Common myeloid progenitor, CD34-positive (primary cell): ENCODE measurements at regions not wholly inside any gene's neighbourhood (a gene's known extent, or its start where the extent isn't known, plus 50 kb on each side); places are given as distances from the start of the nearest gene placed in this dataset.

Experiments used
- CTCF ChIA-PET: fragments of 350-600 bp; sonication (Branson Sonifier 250); formaldehyde crosslinking; loops from one replicate; lab custom pipeline; 2021; ENCODE audit warnings: antibody characterized with exemption; lab: Charles Lee
- POLR2A ChIA-PET: fragments of 350-600 bp; sonication (Branson Sonifier 250); formaldehyde crosslinking; loops from one replicate; lab custom pipeline; 2021; ENCODE audit warnings: antibody characterized with exemption; lab: Charles Lee
- DNase-seq, 3 donors: peaks; one replicate each; pipeline versions ENCODE4 v3.0.0 to v3.0.0-alpha.2; 2013
- H3K27ac ChIP-seq, 2 experiments: 1 replicate in 1 of 2; 2 replicates in 1 of 2; pipeline ENCODE4 v1.7.0; 2013; ENCODE audit warnings: inconsistent platforms in 2 of 2, low read length in 2 of 2, mild to moderate bottlenecking in 2 of 2, low read depth in 1 of 2, moderate library complexity in 1 of 2; ENCODE audit not compliant: severe bottlenecking in 2 of 2, insufficient read depth in 1 of 2, poor library complexity in 1 of 2
- H3K27me3 ChIP-seq, 5 experiments: replicated peaks in 2 of 5; 1 replicate in 3 of 5; 2 replicates in 2 of 5; pipeline versions ENCODE4 v1.6.1 to v1.7.0; 2013; ENCODE audit warnings: low read length in 4 of 5, mild to moderate bottlenecking in 2 of 5, moderate library complexity in 2 of 5, inconsistent platforms in 1 of 5; ENCODE audit not compliant: insufficient read depth in 5 of 5, control insufficient read depth in 4 of 5
- H3K36me3 ChIP-seq, 4 experiments: 1 replicate in 2 of 4; 2 replicates in 2 of 4; pipeline versions ENCODE4 v1.6.1 to v1.7.0; 2013; ENCODE audit warnings: low read length in 3 of 4, control low read depth in 1 of 4, mild to moderate bottlenecking in 1 of 4; ENCODE audit not compliant: control insufficient read depth in 4 of 4, insufficient read depth in 4 of 4
- H3K4me1 ChIP-seq, 4 experiments: 1 replicate in 3 of 4; 2 replicates in 1 of 4; pipeline versions ENCODE4 v1.6.1 to v1.7.1; 2013; ENCODE audit warnings: low read length in 3 of 4, mild to moderate bottlenecking in 3 of 4, control low read depth in 1 of 4, inconsistent platforms in 1 of 4, moderate library complexity in 1 of 4; ENCODE audit not compliant: control insufficient read depth in 4 of 4, insufficient read depth in 4 of 4; ENCODE audit errors: control extremely low read depth in 1 of 4
- H3K4me3 ChIP-seq, 7 experiments: 1 replicate in 4 of 7; 2 replicates in 3 of 7; pipeline versions ENCODE4 v1.5.1 to v1.7.0; 2013; ENCODE audit warnings: mild to moderate bottlenecking in 7 of 7, low read length in 6 of 7, moderate library complexity in 6 of 7, inconsistent platforms in 2 of 7, low read depth in 2 of 7, control low read depth in 1 of 7; ENCODE audit not compliant: insufficient read depth in 4 of 7, control insufficient read depth in 1 of 7; ENCODE audit errors: extremely low read depth in 1 of 7
- H3K9me3 ChIP-seq, 5 experiments: 1 replicate in 4 of 5; 2 replicates in 1 of 5; pipeline versions ENCODE4 v1.6.1 to v1.7.1; 2013; ENCODE audit warnings: low read length in 4 of 5, mild to moderate bottlenecking in 2 of 5, inconsistent platforms in 1 of 5, low read depth in 1 of 5, moderate library complexity in 1 of 5; ENCODE audit not compliant: control insufficient read depth in 4 of 5, insufficient read depth in 2 of 5; ENCODE audit errors: control extremely low read depth in 1 of 5
- WGBS: methylation state at CpG from one replicate; pipeline ENCODE4 v1.1.5; 2013; ENCODE audit not compliant: insufficient coverage; 5-methylcytosine and 5-hydroxymethylcytosine counted together

- Histone ChIP-seq H3K36me3 (no peaks in the 10 kb centered on the region), H3K9me3 (no peaks in the 10 kb centered on the region), H3K27ac (no peak overlapping the region), H3K27me3 (no peaks in the 10 kb centered on the region), H3K4me3 (no peak overlapping the region), H3K4me1 (peaks cover 0 to 8% (median 6%) of the 10 kb centered on the region in 4 experiments)
- ChIA-PET CTCF (no interaction called here), POLR2A (no interaction called here)
- DNase-seq, result no peak
- 100% methylated on average over 4 of the region's 4 CpGs for WGBS
These were observed 65.4 kb downstream of the KCTD12 start for GRCh38 chr13:76820759-76821158.

GRCh38 chr13:76816394-76816793 lies 69.8 kb downstream of the KCTD12 start:
- ChIA-PET POLR2A (interaction anchor here (1.2 kb wide), 1 partner anchor 69 kb away, joined by 3 read pairs; no protein-coding TSS in a partner anchor), CTCF (interaction anchor here (1.7 to 5.0 kb wide), 3 partner anchors 13 to 69 kb away, joined by 3 to 15 read pairs (median 6); no protein-coding TSS in a partner anchor)
- peaks cover 2 to 23% (median 17%) of the 10 kb centered on the region in 4 experiments for H3K4me1 ChIP-seq
- H3K36me3 ChIP-seq, result no peaks in the 10 kb centered on the region
- DNase-seq, result peak; percentile 23 to 86 (median 80)
- no peak overlapping the region for H3K27ac ChIP-seq
- 21% methylated on average over 3 of the region's 5 CpGs for WGBS
- H3K9me3 ChIP-seq, result peaks cover 0 to under 1% (median 0%) of the 10 kb centered on the region in 5 experiments
- H3K27me3 ChIP-seq, result no peaks in the 10 kb centered on the region
- H3K4me3 ChIP-seq, result no peak overlapping the region

- Histone ChIP-seq H3K27ac (no peak overlapping the region), H3K27me3 (no peaks in the 10 kb centered on the region), H3K9me3 (peaks cover 0 to 3% (median 0%) of the 10 kb centered on the region in 5 experiments), H3K4me3 (no peak overlapping the region), H3K4me1 (peaks cover 2 to 23% (median 17%) of the 10 kb centered on the region in 4 experiments), H3K36me3 (no peaks in the 10 kb centered on the region)
- POLR2A ChIA-PET, result no interaction called here
- no peak for DNase-seq
- CTCF ChIA-PET, result interaction anchor here (1.7 to 5.0 kb wide), 2 partner anchors 68 to 70 kb away, joined by 3 to 15 read pairs; no protein-coding TSS in a partner anchor
- WGBS, result no CpG with 5 or more reads among the region's 2 CpGs
These were observed 70.9 kb downstream of the KCTD12 start for GRCh38 chr13:76815344-76815743.

- POLR2A ChIA-PET, result no interaction called here
- peaks cover 2 to 23% (median 17%) of the 10 kb centered on the region in 4 experiments for H3K4me1 ChIP-seq
- no peaks in the 10 kb centered on the region for H3K27me3 ChIP-seq
- no peak overlapping the region for H3K4me3 ChIP-seq
- H3K27ac ChIP-seq, result no peak overlapping the region
- DNase-seq, result peak in 2 of 3 donors; percentile 80 to 86
- H3K36me3 ChIP-seq, result no peaks in the 10 kb centered on the region
- CTCF ChIA-PET, result interaction anchor here (0.8 to 5.0 kb wide), 5 partner anchors 11 to 146 kb away, joined by 3 to 15 read pairs (median 3); no protein-coding TSS in a partner anchor
- peaks cover 0 to 7% (median 3%) of the 10 kb centered on the region in 5 experiments for H3K9me3 ChIP-seq
These were observed 72.3 kb downstream of the KCTD12 start for GRCh38 chr13:76813891-76814290.

- WGBS, result 100% methylated on average over 1 of the region's 4 CpGs
- no peaks in the 10 kb centered on the region for H3K36me3 ChIP-seq
- no peaks in the 10 kb centered on the region for H3K27me3 ChIP-seq
- DNase-seq, result no peak
- H3K9me3 ChIP-seq, result peaks cover 0 to 7% (median 3%) of the 10 kb centered on the region in 5 experiments
- H3K4me1 ChIP-seq, result peaks cover 2 to 23% (median 17%) of the 10 kb centered on the region in 4 experiments
- ChIA-PET POLR2A (no interaction called here), CTCF (interaction anchor here (0.8 to 1.2 kb wide), 4 partner anchors 10 to 145 kb away, joined by 3 read pairs; no protein-coding TSS in a partner anchor)
- H3K4me3 ChIP-seq, result no peak overlapping the region
- H3K27ac ChIP-seq, result no peak overlapping the region
These were observed 73.1 kb downstream of the KCTD12 start for GRCh38 chr13:76813000-76813691.

GRCh38 chr13:76812206-76812897 lies 73.9 kb downstream of the KCTD12 start:
- Histone ChIP-seq H3K4me3 (no peak overlapping the region), H3K27ac (no peak overlapping the region), H3K9me3 (peaks cover 0 to 7% (median 3%) of the 10 kb centered on the region in 5 experiments), H3K27me3 (no peaks in the 10 kb centered on the region), H3K4me1 (peaks cover 2 to 23% (median 17%) of the 10 kb centered on the region in 4 experiments), H3K36me3 (no peaks in the 10 kb centered on the region)
- DNase-seq, result no peak
- WGBS, result 100% methylated on average over 3 of the region's 4 CpGs
- ChIA-PET CTCF (no interaction called here), POLR2A (no interaction called here)
